ENCODE measurements at regions not wholly inside any gene's neighbourhood (a gene's known extent, or its start where the extent isn't known, plus 50 kb on each side); places are given as distances from the start of the nearest gene placed in this dataset.

DNA sequence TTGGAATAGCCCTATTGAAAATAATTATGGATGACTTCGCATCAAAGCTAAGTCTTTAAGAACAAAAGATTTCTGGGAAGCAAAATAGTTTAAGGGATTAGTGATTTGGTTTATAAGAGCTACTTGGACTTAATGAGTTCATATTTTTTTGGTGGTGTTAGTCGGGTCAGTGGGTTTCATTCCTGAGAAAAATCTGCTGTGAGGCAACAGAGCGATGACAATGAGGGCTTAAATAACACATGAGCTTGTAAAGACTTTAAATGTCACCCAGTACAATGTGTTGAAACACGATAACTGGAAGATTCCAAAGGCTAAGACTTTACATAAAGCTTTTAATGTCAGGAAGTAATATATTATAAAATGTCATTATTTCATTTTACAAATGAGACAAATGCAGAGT, 178.8 kb downstream of the ARL4A start:
- intact Hi-C loops (cut with micrococcal nuclease), result loop anchor here (10.0 kb wide), 1 partner anchor 249 kb away; no protein-coding TSS in a partner anchor
- TF ChIP-seq, protein P1, sequence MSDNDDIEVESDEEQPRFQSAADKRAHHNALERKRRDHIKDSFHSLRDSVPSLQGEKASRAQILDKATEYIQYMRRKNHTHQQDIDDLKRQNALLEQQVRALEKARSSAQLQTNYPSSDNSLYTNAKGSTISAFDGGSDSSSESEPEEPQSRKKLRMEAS (IDR thresholded peaks at IDR 0.05; ENCODE audit: insufficient read depth, insufficient read length), result no peak
- no peak for TF ChIP-seq FOS (IDR thresholded peaks at IDR 0.05; ENCODE audit: borderline replicate concordance, insufficient read depth, low read length)
- TF ChIP-seq, protein P2, sequence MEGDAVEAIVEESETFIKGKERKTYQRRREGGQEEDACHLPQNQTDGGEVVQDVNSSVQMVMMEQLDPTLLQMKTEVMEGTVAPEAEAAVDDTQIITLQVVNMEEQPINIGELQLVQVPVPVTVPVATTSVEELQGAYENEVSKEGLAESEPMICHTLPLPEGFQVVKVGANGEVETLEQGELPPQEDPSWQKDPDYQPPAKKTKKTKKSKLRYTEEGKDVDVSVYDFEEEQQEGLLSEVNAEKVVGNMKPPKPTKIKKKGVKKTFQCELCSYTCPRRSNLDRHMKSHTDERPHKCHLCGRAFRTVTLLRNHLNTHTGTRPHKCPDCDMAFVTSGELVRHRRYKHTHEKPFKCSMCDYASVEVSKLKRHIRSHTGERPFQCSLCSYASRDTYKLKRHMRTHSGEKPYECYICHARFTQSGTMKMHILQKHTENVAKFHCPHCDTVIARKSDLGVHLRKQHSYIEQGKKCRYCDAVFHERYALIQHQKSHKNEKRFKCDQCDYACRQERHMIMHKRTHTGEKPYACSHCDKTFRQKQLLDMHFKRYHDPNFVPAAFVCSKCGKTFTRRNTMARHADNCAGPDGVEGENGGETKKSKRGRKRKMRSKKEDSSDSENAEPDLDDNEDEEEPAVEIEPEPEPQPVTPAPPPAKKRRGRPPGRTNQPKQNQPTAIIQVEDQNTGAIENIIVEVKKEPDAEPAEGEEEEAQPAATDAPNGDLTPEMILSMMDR (IDR thresholded peaks at IDR 0.05; ENCODE audit: extremely low read depth in 1 of 2, insufficient read depth in 1 of 2, low read depth in 1 of 2, low read length in 2 of 2), result no peak
- TF ChIP-seq POLR2AphosphoS5 (IDR thresholded peaks at IDR 0.05; ENCODE audit: insufficient read depth, low read depth, low read length), result no peak
- TF ChIP-seq JUN (IDR thresholded peaks at IDR 0.05; ENCODE audit: borderline replicate concordance, insufficient read depth, insufficient read length, low read depth), result no peak
- TF ChIP-seq POLR2A (IDR thresholded peaks at IDR 0.05; ENCODE audit: low read depth, low read length), result no peak
- TF ChIP-seq GATA2 (IDR thresholded peaks at IDR 0.05; ENCODE audit: insufficient read depth, insufficient read length, low read depth, low read length), result no peak
- TF ChIP-seq EZH2 (IDR thresholded peaks at IDR 0.05; ENCODE audit: borderline replicate concordance, low read depth, low read length, severe bottlenecking), result no peak
- no peak for TF ChIP-seq MYC (IDR thresholded peaks at IDR 0.05; ENCODE audit: low read depth, low read length)
- Histone ChIP-seq H2AFZ (ENCODE audit: low read depth, low read length) (no peak overlapping the region), H3K9me3 (replicated peaks; ENCODE audit: control insufficient read depth, insufficient read depth, low read length) (no peaks in the 10 kb centered on the region), H3K27ac (ENCODE audit: insufficient read depth, low read depth, low read length) (no peak overlapping the region), H3K9ac (replicated peaks; ENCODE audit: extremely low read depth, insufficient read depth, low read length) (no peak overlapping the region), H4K20me1 (replicated peaks; ENCODE audit: control insufficient read depth, extremely low read depth, insufficient read depth, low read length) (no peaks in the 10 kb centered on the region), H3K27me3 (ENCODE audit: control insufficient read depth in 2 of 2, insufficient read depth in 2 of 2, low read length in 2 of 2) (no peaks in the 10 kb centered on the region), H3K4me1 (ENCODE audit: control insufficient read depth, extremely low read depth, insufficient read depth, low read length) (peaks cover 6% of the 10 kb centered on the region), H3K79me2 (ENCODE audit: control insufficient read depth, insufficient read depth, low read length) (no peaks in the 10 kb centered on the region), H3K36me3 (ENCODE audit: control insufficient read depth in 2 of 2, extremely low read depth in 1 of 2, insufficient read depth in 2 of 2, low read length in 2 of 2) (no peaks in the 10 kb centered on the region), H3K4me2 (ENCODE audit: insufficient read depth, low read length) (no peak overlapping the region), H3K4me3 (replicated peaks in 1 of 3; ENCODE audit: insufficient read depth in 1 of 3, low read depth in 1 of 3, low read length in 3 of 3) (no peak overlapping the region), H3K9me1 (replicated peaks; ENCODE audit: control insufficient read depth, extremely low read depth, insufficient read depth, low read length) (no peaks in the 10 kb centered on the region)
- no TSS peak for BruUV-seq (replicated peaks)
- CTCF ChIA-PET, result interaction anchor here (0.9 to 2.1 kb wide), 5 partner anchors 12 to 250 kb away, joined by 3 to 11 read pairs (median 3); partner anchors contain the start of gene ARL4A
- dilution Hi-C loops (cut with MboI; ENCODE audit: extremely low pct_ligation_motif_present, low sequenced_read_pairs), result no loop called here
- DNase-seq (ENCODE audit: low read depth, low spot score) (peak; percentile 54), FAIRE-seq (no peak)
- POLR2A ChIA-PET, result no interaction called here

Data from endothelial cell of umbilical vein (primary cell).